H1 (cell line): ENCODE measurements at regions not wholly inside any gene's neighbourhood (a gene's known extent, or its start where the extent isn't known, plus 50 kb on each side); places are given as distances from the start of the nearest gene placed in this dataset.

ENCODE experiments used
- JUN ChIP-seq: IDR thresholded peaks from 2 replicates; pipeline ENCODE4 v1.6.1; 2011; ENCODE audit warnings: low read depth, mild to moderate bottlenecking, improper control_type of control experiment, low read length
- SAP30 ChIP-seq: fragments of 300-600 bp; sonication (generic); IDR thresholded peaks from 2 replicates; pipeline ENCODE4 v1.7.1; 2012; ENCODE audit warnings: low read length, moderate library complexity, mild to moderate bottlenecking, inconsistent platforms; ENCODE audit not compliant: insufficient read depth, insufficient replicate concordance
- TBP ChIP-seq: IDR thresholded peaks from 2 replicates; pipeline ENCODE4 v1.6.1; 2011; ENCODE audit warnings: low read depth, low read length, improper control_type of control experiment
- TF ChIP-seq, protein P1 (sequence below), 3 experiments: IDR thresholded peaks; 1 replicate in 2 of 3; 2 replicates in 1 of 3; pipeline versions ENCODE4 v1.5.1 to v1.6.1; 2011; ENCODE audit warnings: low read length in 3 of 3, mild to moderate bottlenecking in 3 of 3, inconsistent platforms in 2 of 3, low read depth in 1 of 3, moderate library complexity in 1 of 3; ENCODE audit not compliant: insufficient read depth in 1 of 3; ENCODE audit errors: control extremely low read depth in 1 of 3
- TF ChIP-seq, protein P2 (sequence below): IDR thresholded peaks from 2 replicates; pipeline ENCODE4 v1.6.1; 2012; ENCODE audit warnings: inconsistent platforms

DNA sequence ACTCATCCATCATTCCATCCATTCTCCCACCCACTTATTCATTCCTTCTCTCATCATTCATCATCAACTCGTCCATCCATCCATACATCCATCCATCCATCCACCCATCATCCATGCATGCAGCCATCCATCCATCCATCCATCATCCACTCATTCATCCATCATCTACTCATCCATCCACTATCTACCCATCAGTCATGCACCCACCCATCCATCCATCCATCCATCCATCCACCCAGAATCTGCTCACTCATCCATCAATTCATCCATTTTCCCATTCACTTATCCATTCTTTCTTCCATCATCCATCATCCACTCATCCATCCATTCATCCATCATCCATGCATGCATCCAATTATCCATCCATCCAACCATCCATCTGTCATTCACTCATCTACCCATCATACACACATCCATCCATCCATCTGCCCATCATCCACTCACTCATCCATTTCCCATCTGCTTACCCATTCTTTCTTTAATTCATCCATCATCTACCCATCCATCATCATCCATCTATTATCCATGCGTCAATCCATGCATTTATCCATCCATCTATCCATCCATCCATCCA is 107.1 kb upstream of the WSCD2 start (continued):
- TF ChIP-seq, protein P1, sequence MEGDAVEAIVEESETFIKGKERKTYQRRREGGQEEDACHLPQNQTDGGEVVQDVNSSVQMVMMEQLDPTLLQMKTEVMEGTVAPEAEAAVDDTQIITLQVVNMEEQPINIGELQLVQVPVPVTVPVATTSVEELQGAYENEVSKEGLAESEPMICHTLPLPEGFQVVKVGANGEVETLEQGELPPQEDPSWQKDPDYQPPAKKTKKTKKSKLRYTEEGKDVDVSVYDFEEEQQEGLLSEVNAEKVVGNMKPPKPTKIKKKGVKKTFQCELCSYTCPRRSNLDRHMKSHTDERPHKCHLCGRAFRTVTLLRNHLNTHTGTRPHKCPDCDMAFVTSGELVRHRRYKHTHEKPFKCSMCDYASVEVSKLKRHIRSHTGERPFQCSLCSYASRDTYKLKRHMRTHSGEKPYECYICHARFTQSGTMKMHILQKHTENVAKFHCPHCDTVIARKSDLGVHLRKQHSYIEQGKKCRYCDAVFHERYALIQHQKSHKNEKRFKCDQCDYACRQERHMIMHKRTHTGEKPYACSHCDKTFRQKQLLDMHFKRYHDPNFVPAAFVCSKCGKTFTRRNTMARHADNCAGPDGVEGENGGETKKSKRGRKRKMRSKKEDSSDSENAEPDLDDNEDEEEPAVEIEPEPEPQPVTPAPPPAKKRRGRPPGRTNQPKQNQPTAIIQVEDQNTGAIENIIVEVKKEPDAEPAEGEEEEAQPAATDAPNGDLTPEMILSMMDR (IDR thresholded peaks at IDR 0.05; ENCODE audit: control extremely low read depth in 1 of 3, insufficient read depth in 1 of 3, low read depth in 1 of 3, low read length in 3 of 3) = no peak
- no peak for TF ChIP-seq SAP30
- no peak for TF ChIP-seq TBP
- TF ChIP-seq, protein P2, sequence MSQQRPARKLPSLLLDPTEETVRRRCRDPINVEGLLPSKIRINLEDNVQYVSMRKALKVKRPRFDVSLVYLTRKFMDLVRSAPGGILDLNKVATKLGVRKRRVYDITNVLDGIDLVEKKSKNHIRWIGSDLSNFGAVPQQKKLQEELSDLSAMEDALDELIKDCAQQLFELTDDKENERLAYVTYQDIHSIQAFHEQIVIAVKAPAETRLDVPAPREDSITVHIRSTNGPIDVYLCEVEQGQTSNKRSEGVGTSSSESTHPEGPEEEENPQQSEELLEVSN = no peak
- no peak for TF ChIP-seq JUN
